ENCODE measurements at regions not wholly inside any gene's neighbourhood (a gene's known extent, or its start where the extent isn't known, plus 50 kb on each side); places are given as distances from the start of the nearest gene placed in this dataset.

DNA sequence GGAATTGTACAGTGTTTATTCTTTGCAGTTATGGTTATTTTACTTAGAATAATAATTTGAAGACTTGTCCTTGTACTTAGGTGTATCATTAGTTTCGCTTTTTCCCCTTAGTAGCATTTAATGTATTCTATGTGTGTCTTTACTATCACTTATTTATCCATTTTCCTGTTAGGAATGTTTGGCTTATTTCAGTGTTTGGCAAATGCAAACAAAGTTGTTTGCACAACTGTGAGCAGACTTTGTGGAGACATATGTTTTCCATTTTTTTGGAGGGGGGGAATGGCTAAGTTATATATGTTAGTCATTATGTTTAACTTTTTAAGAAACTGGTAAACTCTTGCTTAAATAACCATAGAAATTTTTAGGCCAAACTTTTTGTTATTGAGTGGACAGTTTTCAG lies 447.7 kb downstream of the SOX11 start:
- Histone ChIP-seq H2BK5ac (ENCODE audit: insufficient read length, low read length) (no peak overlapping the region), H2BK20ac (ENCODE audit: low read depth, low read length, poor library complexity, severe bottlenecking) (no peak overlapping the region), H3T11ph (ENCODE audit: low read length) (no peak overlapping the region), H3K14ac (ENCODE audit: insufficient read depth, low read length) (no peak overlapping the region), H3K27me3 (ENCODE audit: insufficient read depth, low read length) (no peaks in the 10 kb centered on the region), H3K79me1 (ENCODE audit: insufficient read depth, low read depth, low read length, poor library complexity, severe bottlenecking) (no peaks in the 10 kb centered on the region), H3K4me2 (ENCODE audit: insufficient read depth, insufficient read length, low read length) (no peak overlapping the region), H3K23ac (ENCODE audit: insufficient read length, low read depth, low read length) (no peak overlapping the region), H2BK120ac (ENCODE audit: low read depth, low read length, poor library complexity, severe bottlenecking) (no peak overlapping the region), H4K8ac (replicated peaks; ENCODE audit: insufficient read length, low read depth, low read length) (no peak overlapping the region), H2BK12ac (ENCODE audit: insufficient read length, low read depth, low read length) (no peak overlapping the region), H3K79me2 (ENCODE audit: insufficient read depth, low read length) (no peaks in the 10 kb centered on the region), H3K4ac (ENCODE audit: low read depth, low read length) (no peak overlapping the region), H3K56ac (ENCODE audit: insufficient read length, low read depth, low read length) (no peak overlapping the region), H3K4me1 (ENCODE audit: insufficient read depth, low read length) (no peaks in the 10 kb centered on the region), H3K9ac (ENCODE audit: extremely low read depth, insufficient read length, low read length) (no peak overlapping the region), H2AK5ac (ENCODE audit: insufficient read length, low read length) (no peak overlapping the region), H4K91ac (ENCODE audit: insufficient read length, low read depth, low read length) (no peak overlapping the region), H3K9me3 (ENCODE audit: control insufficient read depth, low read depth, low read length) (no peaks in the 10 kb centered on the region), H4K5ac (ENCODE audit: insufficient read length, low read depth, low read length) (no peak overlapping the region), H2AFZ (ENCODE audit: low read length) (no peak overlapping the region), H3K27ac (ENCODE audit: insufficient read length, low read depth, low read length) (no peak overlapping the region), H4K20me1 (ENCODE audit: control insufficient read depth, insufficient read depth, insufficient read length) (no peaks in the 10 kb centered on the region), H2BK15ac (ENCODE audit: low read depth, low read length) (no peak overlapping the region), H3K18ac (ENCODE audit: insufficient read length, low read depth, low read length) (no peak overlapping the region), H3K23me2 (ENCODE audit: insufficient read length, low read depth, low read length, poor library complexity, severe bottlenecking) (no peaks in the 10 kb centered on the region)
- DNase-seq, result no peak
- WGBS (ENCODE audit: extremely low coverage, insufficient read length, low lambda C conversion rate), result no CpG with 5 or more reads among the region's 1 CpG
- Mint-ChIP-seq H3K27ac (no peak overlapping the region), H3K27me3 (ENCODE audit: low read depth) (no peaks in the 10 kb centered on the region), H3K4me1 (no peaks in the 10 kb centered on the region), H3K4me3 (no peak overlapping the region), H3K36me3 (ENCODE audit: insufficient read depth in 1 of 3, low read depth in 3 of 3) (peaks cover 4 to 15% (median 5%) of the 10 kb centered on the region in 3 experiments), H3K9me3 (peaks cover 14 to 17% of the 10 kb centered on the region in 2 experiments)
- TF ChIP-seq, protein P1, sequence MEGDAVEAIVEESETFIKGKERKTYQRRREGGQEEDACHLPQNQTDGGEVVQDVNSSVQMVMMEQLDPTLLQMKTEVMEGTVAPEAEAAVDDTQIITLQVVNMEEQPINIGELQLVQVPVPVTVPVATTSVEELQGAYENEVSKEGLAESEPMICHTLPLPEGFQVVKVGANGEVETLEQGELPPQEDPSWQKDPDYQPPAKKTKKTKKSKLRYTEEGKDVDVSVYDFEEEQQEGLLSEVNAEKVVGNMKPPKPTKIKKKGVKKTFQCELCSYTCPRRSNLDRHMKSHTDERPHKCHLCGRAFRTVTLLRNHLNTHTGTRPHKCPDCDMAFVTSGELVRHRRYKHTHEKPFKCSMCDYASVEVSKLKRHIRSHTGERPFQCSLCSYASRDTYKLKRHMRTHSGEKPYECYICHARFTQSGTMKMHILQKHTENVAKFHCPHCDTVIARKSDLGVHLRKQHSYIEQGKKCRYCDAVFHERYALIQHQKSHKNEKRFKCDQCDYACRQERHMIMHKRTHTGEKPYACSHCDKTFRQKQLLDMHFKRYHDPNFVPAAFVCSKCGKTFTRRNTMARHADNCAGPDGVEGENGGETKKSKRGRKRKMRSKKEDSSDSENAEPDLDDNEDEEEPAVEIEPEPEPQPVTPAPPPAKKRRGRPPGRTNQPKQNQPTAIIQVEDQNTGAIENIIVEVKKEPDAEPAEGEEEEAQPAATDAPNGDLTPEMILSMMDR (conservative IDR thresholded peaks at IDR 0.05), result no peak

All from H9 (cell line).